ENCODE measurements at regions not wholly inside any gene's neighbourhood (a gene's known extent, or its start where the extent isn't known, plus 50 kb on each side); places are given as distances from the start of the nearest gene placed in this dataset.

DNA sequence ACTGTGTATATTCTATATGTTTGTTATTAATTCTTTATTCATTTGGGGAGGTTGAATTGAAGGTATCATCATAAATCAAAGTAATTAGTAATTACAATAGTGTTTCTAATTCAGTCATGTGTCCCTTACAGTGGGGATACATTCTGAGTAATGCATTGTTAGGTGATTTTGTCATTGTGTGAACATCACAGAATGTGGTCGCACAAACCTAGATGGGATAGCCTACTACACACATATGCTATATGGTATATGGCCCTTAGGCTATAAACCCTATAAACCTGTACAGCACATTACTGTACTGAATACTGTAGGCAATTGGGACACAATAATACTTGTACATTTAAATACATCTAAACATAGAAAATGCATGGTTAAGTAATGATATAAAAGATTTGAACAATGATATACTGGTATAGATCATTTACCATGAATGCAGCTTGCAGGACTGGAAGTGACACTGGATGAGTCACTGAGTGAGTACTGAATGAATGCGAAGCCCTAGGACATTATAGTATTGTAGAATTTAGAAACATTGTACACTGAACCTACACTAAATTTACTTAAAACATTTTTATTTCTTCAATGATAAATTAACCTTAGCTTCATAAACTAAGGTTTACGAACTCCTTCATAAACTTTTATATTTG lies 936.2 kb upstream of the CHORDC1 start:
- TF ChIP-seq EZH2 (IDR thresholded peaks at IDR 0.05; ENCODE audit: borderline replicate concordance, low read length) = no peak
- TF ChIP-seq, protein P1, sequence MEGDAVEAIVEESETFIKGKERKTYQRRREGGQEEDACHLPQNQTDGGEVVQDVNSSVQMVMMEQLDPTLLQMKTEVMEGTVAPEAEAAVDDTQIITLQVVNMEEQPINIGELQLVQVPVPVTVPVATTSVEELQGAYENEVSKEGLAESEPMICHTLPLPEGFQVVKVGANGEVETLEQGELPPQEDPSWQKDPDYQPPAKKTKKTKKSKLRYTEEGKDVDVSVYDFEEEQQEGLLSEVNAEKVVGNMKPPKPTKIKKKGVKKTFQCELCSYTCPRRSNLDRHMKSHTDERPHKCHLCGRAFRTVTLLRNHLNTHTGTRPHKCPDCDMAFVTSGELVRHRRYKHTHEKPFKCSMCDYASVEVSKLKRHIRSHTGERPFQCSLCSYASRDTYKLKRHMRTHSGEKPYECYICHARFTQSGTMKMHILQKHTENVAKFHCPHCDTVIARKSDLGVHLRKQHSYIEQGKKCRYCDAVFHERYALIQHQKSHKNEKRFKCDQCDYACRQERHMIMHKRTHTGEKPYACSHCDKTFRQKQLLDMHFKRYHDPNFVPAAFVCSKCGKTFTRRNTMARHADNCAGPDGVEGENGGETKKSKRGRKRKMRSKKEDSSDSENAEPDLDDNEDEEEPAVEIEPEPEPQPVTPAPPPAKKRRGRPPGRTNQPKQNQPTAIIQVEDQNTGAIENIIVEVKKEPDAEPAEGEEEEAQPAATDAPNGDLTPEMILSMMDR (conservative IDR thresholded peaks at IDR 0.05 in 1 of 2, IDR thresholded peaks at IDR 0.05 in 1 of 2; ENCODE audit: extremely low read depth in 1 of 2, insufficient read depth in 1 of 2, low read depth in 1 of 2, low read length in 2 of 2) = no peak
